HepG2 (cell line): ENCODE measurements at regions not wholly inside any gene's neighbourhood (a gene's known extent, or its start where the extent isn't known, plus 50 kb on each side); places are given as distances from the start of the nearest gene placed in this dataset.

Experiments used
- DRAP1 ChIP-seq: IDR thresholded peaks from 2 replicates; pipeline ENCODE4 v1.6.1; 2016; ENCODE audit warnings: missing genetic modification reagents, missing compliant biosample characterization
- EP300 ChIP-seq, 3 experiments: sonication (generic) in 1 of 3; formaldehyde crosslinking in 1 of 3; IDR thresholded peaks; 2 replicates each; pipeline versions ENCODE4 v1.5.1 to v1.6.1; 2011 to 2020; ENCODE audit warnings: low read depth in 2 of 3, low read length in 2 of 3, borderline replicate concordance in 1 of 3, improper control_type of control experiment in 1 of 3, mild to moderate bottlenecking in 1 of 3, missing genetic modification reagents in 1 of 3, moderate library complexity in 1 of 3
- FOXA1 ChIP-seq, 2 experiments: fragments of 450-650 bp in 1 of 2; sonication (generic) in 1 of 2; formaldehyde crosslinking in 1 of 2; IDR thresholded peaks; 2 replicates each; pipeline versions ENCODE4 v1.4.0 to v1.6.1; 2016 to 2020; ENCODE audit warnings: missing genetic modification reagents in 1 of 2
- HNF4A ChIP-seq: sonication (generic); formaldehyde crosslinking; IDR thresholded peaks from 2 replicates; pipeline ENCODE4 v1.4.0; 2020; ENCODE audit warnings: missing genetic modification reagents
- MTERF4 ChIP-seq: sonication (generic); formaldehyde crosslinking; IDR thresholded peaks from 2 replicates; pipeline ENCODE4 v1.8.0; 2023; ENCODE audit warnings: mild to moderate bottlenecking, missing genetic modification reagents
- NR2C2 ChIP-seq: sonication (generic); formaldehyde crosslinking; IDR thresholded peaks from 2 replicates; pipeline ENCODE4 v1.4.0; 2020; ENCODE audit warnings: missing genetic modification reagents, mild to moderate bottlenecking, moderate library complexity, borderline replicate concordance
- NR2F1 ChIP-seq, 2 experiments: fragments of 450-650 bp in 1 of 2; formaldehyde crosslinking in 1 of 2; IDR thresholded peaks; 2 replicates each; pipeline versions ENCODE4 v1.5.0 to v1.6.1; 2016 to 2020; ENCODE audit warnings: mild to moderate bottlenecking in 1 of 2, missing compliant biosample characterization in 1 of 2, missing genetic modification reagents in 1 of 2, moderate library complexity in 1 of 2
- PPARG ChIP-seq: conservative IDR thresholded peaks from 2 replicates; pipeline ENCODE4 v1.6.1; 2016; ENCODE audit warnings: missing biosample characterization, missing genetic modification reagents
- PTBP1 ChIP-seq: fragments of 200-400 bp; formaldehyde crosslinking; IDR thresholded peaks from 2 replicates; pipeline ENCODE4 v1.6.1; 2018; ENCODE audit warnings: low read length, low read depth; ENCODE audit not compliant: poor library complexity, severe bottlenecking
- RBAK ChIP-seq: sonication (generic); formaldehyde crosslinking; IDR thresholded peaks from 2 replicates; pipeline ENCODE4 v1.5.1; 2020; ENCODE audit warnings: mild to moderate bottlenecking, missing genetic modification reagents
- RXRB ChIP-seq: IDR thresholded peaks from 2 replicates; pipeline ENCODE4 v1.6.1; 2016; ENCODE audit warnings: borderline replicate concordance, missing genetic modification reagents, missing compliant biosample characterization
- ZNF331 ChIP-seq: sonication (generic); formaldehyde crosslinking; IDR thresholded peaks from 2 replicates; pipeline ENCODE4 v1.4.0; 2020; ENCODE audit warnings: missing genetic modification reagents
- ZNF431 ChIP-seq: sonication (generic); formaldehyde crosslinking; IDR thresholded peaks from 2 replicates; pipeline ENCODE4 v1.9.0; 2022; ENCODE audit warnings: missing genetic modification reagents, low read depth, mild to moderate bottlenecking, borderline replicate concordance
- ZNF446 ChIP-seq: sonication (generic); formaldehyde crosslinking; IDR thresholded peaks from 2 replicates; pipeline ENCODE4 v1.5.0; 2020; ENCODE audit warnings: mild to moderate bottlenecking, missing genetic modification reagents
- ZNF484 ChIP-seq: sonication (generic); formaldehyde crosslinking; IDR thresholded peaks from 2 replicates; pipeline ENCODE4 v1.5.1; 2020; ENCODE audit warnings: mild to moderate bottlenecking, low read depth, missing genetic modification reagents, borderline replicate concordance
- ZNF530 ChIP-seq: sonication (generic); formaldehyde crosslinking; IDR thresholded peaks from 2 replicates; pipeline ENCODE4 v1.5.0; 2020; ENCODE audit warnings: low read depth, mild to moderate bottlenecking, missing genetic modification reagents
- ZNF660 ChIP-seq: sonication (generic); formaldehyde crosslinking; IDR thresholded peaks from 2 replicates; pipeline ENCODE4 v1.5.1; 2020; ENCODE audit warnings: mild to moderate bottlenecking, low read depth, missing genetic modification reagents, borderline replicate concordance
- TF ChIP-seq, protein P1 (sequence below): sonication (generic); formaldehyde crosslinking; IDR thresholded peaks from 2 replicates; pipeline ENCODE4 v1.4.0; 2020; ENCODE audit warnings: missing genetic modification reagents
- TF ChIP-seq, protein P2 (sequence below): sonication (generic); formaldehyde crosslinking; IDR thresholded peaks from 2 replicates; pipeline ENCODE4 v1.8.1; 2023; ENCODE audit warnings: mild to moderate bottlenecking, inconsistent platforms, moderate library complexity, missing genetic modification reagents, borderline replicate concordance
- TF ChIP-seq, protein P3 (sequence below): sonication (generic); IDR thresholded peaks from 2 replicates; pipeline ENCODE4 v1.6.1; 2016; ENCODE audit warnings: low read depth, borderline replicate concordance
- TF ChIP-seq, protein P4 (sequence below): IDR thresholded peaks from 2 replicates; pipeline ENCODE4 v1.6.1; 2016; ENCODE audit warnings: low read depth

- peak; percentile 44 for TF ChIP-seq NR2C2 (CRISPR knock-in tag)
- no peak for TF ChIP-seq MTERF4
- TF ChIP-seq ZNF660 (CRISPR knock-in tag), result no peak
- TF ChIP-seq ZNF331 (CRISPR knock-in tag), result no peak
- TF ChIP-seq ZNF446, result no peak
- TF ChIP-seq RBAK (CRISPR knock-in tag), result no peak
- TF ChIP-seq RXRB (CRISPR knock-in tag), result peak; percentile 9; the same call in 1 of the 2 replicates
- no peak for TF ChIP-seq ZNF484 (CRISPR knock-in tag)
- peak in 1 of 2 experiments; percentile 23; a peak in 1 of 4 replicates for TF ChIP-seq EP300 (IDR thresholded peaks at IDR 0.05; ENCODE audit: low read depth in 2 of 2, low read length in 2 of 2)
- TF ChIP-seq EP300 (CRISPR knock-in tag; IDR thresholded peaks at IDR 0.05; ENCODE audit: borderline replicate concordance), result no peak
- TF ChIP-seq, protein P1, sequence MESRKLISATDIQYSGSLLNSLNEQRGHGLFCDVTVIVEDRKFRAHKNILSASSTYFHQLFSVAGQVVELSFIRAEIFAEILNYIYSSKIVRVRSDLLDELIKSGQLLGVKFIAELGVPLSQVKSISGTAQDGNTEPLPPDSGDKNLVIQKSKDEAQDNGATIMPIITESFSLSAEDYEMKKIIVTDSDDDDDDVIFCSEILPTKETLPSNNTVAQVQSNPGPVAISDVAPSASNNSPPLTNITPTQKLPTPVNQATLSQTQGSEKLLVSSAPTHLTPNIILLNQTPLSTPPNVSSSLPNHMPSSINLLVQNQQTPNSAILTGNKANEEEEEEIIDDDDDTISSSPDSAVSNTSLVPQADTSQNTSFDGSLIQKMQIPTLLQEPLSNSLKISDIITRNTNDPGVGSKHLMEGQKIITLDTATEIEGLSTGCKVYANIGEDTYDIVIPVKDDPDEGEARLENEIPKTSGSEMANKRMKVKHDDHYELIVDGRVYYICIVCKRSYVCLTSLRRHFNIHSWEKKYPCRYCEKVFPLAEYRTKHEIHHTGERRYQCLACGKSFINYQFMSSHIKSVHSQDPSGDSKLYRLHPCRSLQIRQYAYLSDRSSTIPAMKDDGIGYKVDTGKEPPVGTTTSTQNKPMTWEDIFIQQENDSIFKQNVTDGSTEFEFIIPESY (CRISPR knock-in tag), result no peak
- TF ChIP-seq ZNF530, result no peak
- peak; percentile 51; the same call in 1 of the 2 replicates for TF ChIP-seq HNF4A
- TF ChIP-seq ZNF431 (CRISPR knock-in tag), result no peak
- TF ChIP-seq PTBP1, result no peak
- peak; percentile 88 for TF ChIP-seq PPARG (CRISPR knock-in tag)
- TF ChIP-seq, protein P2, sequence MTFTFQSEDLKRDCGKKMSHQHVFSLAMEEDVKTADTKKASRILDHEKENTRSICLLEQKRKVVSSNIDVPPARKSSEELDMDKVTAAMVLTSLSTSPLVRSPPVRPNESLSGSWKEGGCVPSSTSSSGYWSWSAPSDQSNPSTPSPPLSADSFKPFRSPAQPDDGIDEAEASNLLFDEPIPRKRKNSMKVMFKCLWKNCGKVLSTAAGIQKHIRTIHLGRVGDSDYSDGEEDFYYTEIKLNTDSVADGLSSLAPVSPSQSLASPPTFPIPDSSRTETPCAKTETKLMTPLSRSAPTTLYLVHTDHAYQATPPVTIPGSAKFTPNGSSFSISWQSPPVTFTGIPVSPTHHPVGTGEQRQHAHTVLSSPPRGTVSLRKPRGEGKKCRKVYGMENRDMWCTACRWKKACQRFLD (CRISPR knock-in tag), result no peak
- TF ChIP-seq, protein P3, sequence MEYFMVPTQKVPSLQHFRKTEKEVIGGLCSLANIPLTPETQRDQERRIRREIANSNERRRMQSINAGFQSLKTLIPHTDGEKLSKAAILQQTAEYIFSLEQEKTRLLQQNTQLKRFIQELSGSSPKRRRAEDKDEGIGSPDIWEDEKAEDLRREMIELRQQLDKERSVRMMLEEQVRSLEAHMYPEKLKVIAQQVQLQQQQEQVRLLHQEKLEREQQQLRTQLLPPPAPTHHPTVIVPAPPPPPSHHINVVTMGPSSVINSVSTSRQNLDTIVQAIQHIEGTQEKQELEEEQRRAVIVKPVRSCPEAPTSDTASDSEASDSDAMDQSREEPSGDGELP, result peak; percentile 63; the same call in 1 of the 2 replicates
- TF ChIP-seq, protein P4, sequence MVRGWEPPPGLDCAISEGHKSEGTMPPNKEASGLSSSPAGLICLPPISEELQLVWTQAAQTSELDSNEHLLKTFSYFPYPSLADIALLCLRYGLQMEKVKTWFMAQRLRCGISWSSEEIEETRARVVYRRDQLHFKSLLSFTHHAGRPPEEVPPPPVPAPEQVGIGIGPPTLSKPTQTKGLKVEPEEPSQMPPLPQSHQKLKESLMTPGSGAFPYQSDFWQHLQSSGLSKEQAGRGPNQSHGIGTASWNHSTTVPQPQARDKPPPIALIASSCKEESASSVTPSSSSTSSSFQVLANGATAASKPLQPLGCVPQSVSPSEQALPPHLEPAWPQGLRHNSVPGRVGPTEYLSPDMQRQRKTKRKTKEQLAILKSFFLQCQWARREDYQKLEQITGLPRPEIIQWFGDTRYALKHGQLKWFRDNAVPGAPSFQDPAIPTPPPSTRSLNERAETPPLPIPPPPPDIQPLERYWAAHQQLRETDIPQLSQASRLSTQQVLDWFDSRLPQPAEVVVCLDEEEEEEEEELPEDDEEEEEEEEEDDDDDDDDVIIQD (CRISPR knock-in tag), result no peak
- TF ChIP-seq FOXA1 (IDR thresholded peaks at IDR 0.05), result no peak
- 0 out of 2 replicates have a peak, but pooled peaks have one; percentile 17 for TF ChIP-seq FOXA1 (CRISPR knock-in tag; IDR thresholded peaks at IDR 0.05)
- peak; percentile 23 to 49; a peak in 3 of 4 replicates for TF ChIP-seq NR2F1 (CRISPR knock-in tag; IDR thresholded peaks at IDR 0.05)
- no peak for TF ChIP-seq DRAP1 (CRISPR knock-in tag)
Measured at GRCh38 chr6:1118287-1118647, 193.6 kb upstream of the FOXQ1 start (continued).
